Lung (tissue), 11 donors: ENCODE measurements at regions not wholly inside any gene's neighbourhood (a gene's known extent, or its start where the extent isn't known, plus 50 kb on each side); places are given as distances from the start of the nearest gene placed in this dataset.

Source experiments
- ATAC-seq: fragments of 200-7000 bp; cut with Tn5 transposase; one replicate; pipeline ENCODE4 v1.9.1; 2020; ENCODE audit warnings: moderate number of reproducible peaks; ENCODE audit not compliant: insufficient read depth, low FRiP score
- DNase-seq, 3 donors: peaks; one replicate each; pipeline ENCODE4 v3.0.0-alpha.2; 2013 to 2017
- H3K27ac ChIP-seq, 2 donors: one replicate each; pipeline ENCODE4 v1.5.1; 2013; ENCODE audit warnings: mild to moderate bottlenecking in 2 of 2, moderate library complexity in 2 of 2, control low read depth in 1 of 2, inconsistent platforms in 1 of 2, low read depth in 1 of 2, low read length in 1 of 2
- H3K27me3 ChIP-seq, 3 donors: one replicate each; pipeline ENCODE4 v1.5.1; 2013; ENCODE audit warnings: low read length in 2 of 3; ENCODE audit not compliant: control insufficient read depth in 3 of 3, insufficient read depth in 3 of 3
- H3K36me3 ChIP-seq, 4 donors: one replicate each; pipeline ENCODE4 v1.5.1; 2013; ENCODE audit warnings: low read length in 4 of 4, mild to moderate bottlenecking in 1 of 4, moderate library complexity in 1 of 4; ENCODE audit not compliant: control insufficient read depth in 4 of 4, insufficient read depth in 4 of 4
- H3K4me1 ChIP-seq, 5 donors: one replicate each; pipeline ENCODE4 v1.5.1; 2013; ENCODE audit warnings: low read length in 5 of 5, mild to moderate bottlenecking in 2 of 5, moderate library complexity in 1 of 5; ENCODE audit not compliant: control insufficient read depth in 5 of 5, insufficient read depth in 5 of 5
- H3K4me3 ChIP-seq: one replicate; pipeline ENCODE4 v1.5.1; 2013; ENCODE audit warnings: mild to moderate bottlenecking, control low read depth, moderate library complexity
- H3K9ac ChIP-seq, 2 donors: one replicate each; pipeline ENCODE4 v1.5.1; 2013; ENCODE audit warnings: low read length in 2 of 2, control low read depth in 1 of 2; ENCODE audit not compliant: insufficient read depth in 1 of 2
- H3K9me3 ChIP-seq, 4 donors: one replicate each; pipeline ENCODE4 v1.5.1; 2013; ENCODE audit warnings: low read length in 3 of 4, mild to moderate bottlenecking in 1 of 4, moderate library complexity in 1 of 4; ENCODE audit not compliant: control insufficient read depth in 4 of 4, insufficient read depth in 3 of 4
- WGBS, 2 donors: extraction: QIAGEN DNeasy Blood & Tissue Kit; methylation state at CpG; one replicate each; pipeline ENCODE4 v1.1.7; 2013; 5-methylcytosine and 5-hydroxymethylcytosine counted together
- TF ChIP-seq, protein P1 (sequence below): IDR thresholded peaks from 2 replicates; pipeline ENCODE4 v1.5.1; 2012; ENCODE audit warnings: mild to moderate bottlenecking; ENCODE audit errors: control extremely low read depth, extremely low read depth
- donor health status: control.
- donor health status: control.
- donor health status: Bipolar disorder and iron deficiency.
- donor health status: healthy.
- donor health status: DM: yes; HTN: yes; CAD: no.

DNA sequence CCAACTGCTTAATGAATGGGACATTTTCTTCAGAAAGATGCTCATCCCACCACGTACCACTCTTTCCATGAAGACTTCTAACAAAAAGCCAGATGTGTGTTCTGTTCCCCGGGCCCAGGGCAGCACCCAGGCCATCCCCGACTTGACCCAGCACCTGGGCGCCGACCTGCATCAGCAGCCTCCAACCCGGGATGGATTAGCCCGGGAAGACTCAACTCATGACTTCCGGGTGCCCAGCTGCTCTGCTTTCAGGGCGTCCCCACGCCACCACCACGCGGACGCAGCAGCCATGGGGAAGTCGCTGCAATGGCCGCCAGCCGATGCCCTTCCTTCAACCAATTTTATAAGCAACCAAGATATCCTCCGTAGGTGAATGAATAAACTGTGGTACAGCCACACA lies 123.8 kb upstream of the TUBA3C start:
- TF ChIP-seq, protein P1, sequence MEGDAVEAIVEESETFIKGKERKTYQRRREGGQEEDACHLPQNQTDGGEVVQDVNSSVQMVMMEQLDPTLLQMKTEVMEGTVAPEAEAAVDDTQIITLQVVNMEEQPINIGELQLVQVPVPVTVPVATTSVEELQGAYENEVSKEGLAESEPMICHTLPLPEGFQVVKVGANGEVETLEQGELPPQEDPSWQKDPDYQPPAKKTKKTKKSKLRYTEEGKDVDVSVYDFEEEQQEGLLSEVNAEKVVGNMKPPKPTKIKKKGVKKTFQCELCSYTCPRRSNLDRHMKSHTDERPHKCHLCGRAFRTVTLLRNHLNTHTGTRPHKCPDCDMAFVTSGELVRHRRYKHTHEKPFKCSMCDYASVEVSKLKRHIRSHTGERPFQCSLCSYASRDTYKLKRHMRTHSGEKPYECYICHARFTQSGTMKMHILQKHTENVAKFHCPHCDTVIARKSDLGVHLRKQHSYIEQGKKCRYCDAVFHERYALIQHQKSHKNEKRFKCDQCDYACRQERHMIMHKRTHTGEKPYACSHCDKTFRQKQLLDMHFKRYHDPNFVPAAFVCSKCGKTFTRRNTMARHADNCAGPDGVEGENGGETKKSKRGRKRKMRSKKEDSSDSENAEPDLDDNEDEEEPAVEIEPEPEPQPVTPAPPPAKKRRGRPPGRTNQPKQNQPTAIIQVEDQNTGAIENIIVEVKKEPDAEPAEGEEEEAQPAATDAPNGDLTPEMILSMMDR = no peak
- no peak overlapping the region for H3K9ac ChIP-seq
- H3K27ac ChIP-seq = no peak overlapping the region
- ATAC-seq = no peak
- no peaks in the 10 kb centered on the region for H3K4me1 ChIP-seq
- H3K4me3 ChIP-seq = no peak overlapping the region
- H3K27me3 ChIP-seq = no peaks in the 10 kb centered on the region
- DNase-seq = no peak
- peaks cover 0 to 3% (median 1%) of the 10 kb centered on the region in 4 donors for H3K9me3 ChIP-seq
- WGBS, 2 donors = 79 to 81% methylated on average over 17 of the region's 17 CpGs
- no peaks in the 10 kb centered on the region for H3K36me3 ChIP-seq

DNA sequence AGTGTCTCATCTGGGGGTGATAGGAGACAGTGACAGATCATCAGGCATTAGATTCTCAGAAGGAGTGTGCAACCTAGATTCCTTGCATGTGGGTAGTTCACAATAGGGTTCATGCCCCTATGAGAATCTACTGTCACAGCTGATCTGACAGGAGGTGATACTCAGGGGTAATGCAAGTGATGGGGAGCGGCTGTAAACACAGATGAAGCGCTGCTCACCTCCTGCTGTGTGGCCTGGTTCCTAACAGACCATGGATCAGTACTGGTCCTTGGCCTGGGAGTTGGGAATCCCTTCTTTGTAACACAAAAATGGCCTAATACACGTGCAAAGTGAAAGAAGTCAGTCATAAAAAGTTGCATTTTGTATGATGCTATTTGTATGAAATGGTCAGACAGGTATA lies 107.6 kb upstream of the TUBA3C start:
- WGBS, 2 donors = 68 to 71% methylated on average over 3 of the region's 3 CpGs
- no peaks in the 10 kb centered on the region for H3K36me3 ChIP-seq

DNA sequence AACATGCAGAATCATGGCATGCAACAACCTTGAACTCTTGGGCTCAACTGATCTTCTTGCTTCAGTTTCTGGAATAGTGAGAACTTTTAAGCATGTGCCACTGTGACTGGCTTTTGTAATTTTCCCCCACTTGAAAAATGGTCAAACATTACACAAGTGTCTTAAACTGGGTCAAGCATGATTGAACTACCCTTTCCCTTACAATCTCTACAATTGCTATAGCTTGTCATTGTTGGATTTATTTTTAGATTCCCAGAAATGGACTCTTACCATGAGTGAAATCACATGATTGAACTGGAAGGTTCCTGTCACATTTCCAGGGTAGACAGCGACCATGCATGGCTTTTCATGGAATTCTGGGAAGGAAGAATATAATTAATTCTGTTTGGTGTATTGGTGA lies 102.2 kb upstream of the TUBA3C start:
- TF ChIP-seq, protein P1 = no peak
- Histone ChIP-seq H3K4me1 (no peaks in the 10 kb centered on the region), H3K27ac (no peak overlapping the region), H3K4me3 (no peak overlapping the region), H3K27me3 (no peaks in the 10 kb centered on the region), H3K9me3 (peaks cover 0 to 9% (median 0%) of the 10 kb centered on the region in 4 donors), H3K36me3 (no peaks in the 10 kb centered on the region), H3K9ac (no peak overlapping the region)
- peak; percentile 47 for ATAC-seq
- DNase-seq = no peak
- WGBS, 2 donors = 35 to 38% methylated on average over 1 of the region's 1 CpG

More for the DNA sequence above, 107.6 kb upstream of the TUBA3C start:
- ATAC-seq = no peak
- DNase-seq = no peak
- no peaks in the 10 kb centered on the region for H3K4me1 ChIP-seq
- no peaks in the 10 kb centered on the region for H3K27me3 ChIP-seq
- TF ChIP-seq, protein P1 = no peak
- no peak overlapping the region for H3K4me3 ChIP-seq
- peaks cover 0 to 11% (median 0%) of the 10 kb centered on the region in 4 donors for H3K9me3 ChIP-seq
- H3K9ac ChIP-seq = no peak overlapping the region
- no peak overlapping the region for H3K27ac ChIP-seq

DNA sequence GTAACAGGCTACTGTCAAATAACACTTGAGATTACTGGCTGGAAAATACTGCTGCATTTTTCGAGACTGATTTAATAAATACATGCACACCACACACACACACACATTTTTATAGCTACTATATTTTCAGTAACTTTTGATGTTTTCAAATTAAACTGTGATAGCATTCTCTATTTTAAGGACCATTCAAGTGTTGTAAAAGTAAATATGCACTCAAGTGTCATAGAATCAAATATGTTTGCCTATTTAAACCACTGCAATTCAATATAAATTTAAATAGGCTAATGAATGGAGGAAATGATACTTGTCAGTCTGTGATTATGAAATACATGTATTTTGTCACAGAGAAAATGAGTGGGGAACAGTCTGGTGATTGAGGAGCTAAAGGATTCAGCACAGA lies 86.7 kb upstream of the TUBA3C start:
- no peak overlapping the region for H3K27ac ChIP-seq
- WGBS, 2 donors = 42 to 60% methylated on average over 1 of the region's 1 CpG
- H3K9ac ChIP-seq = no peak overlapping the region
- no peak for DNase-seq
- H3K27me3 ChIP-seq = no peaks in the 10 kb centered on the region
- H3K4me3 ChIP-seq = no peak overlapping the region
- H3K9me3 ChIP-seq = peaks cover 0 to 8% (median 1%) of the 10 kb centered on the region in 4 donors
- no peak for ATAC-seq
- no peaks in the 10 kb centered on the region for H3K36me3 ChIP-seq
- TF ChIP-seq, protein P1 = no peak
- peaks cover 0 to 2% (median 0%) of the 10 kb centered on the region in 5 donors for H3K4me1 ChIP-seq
